ENCODE measurements at regions not wholly inside any gene's neighbourhood (a gene's known extent, or its start where the extent isn't known, plus 50 kb on each side); places are given as distances from the start of the nearest gene placed in this dataset.

DNA sequence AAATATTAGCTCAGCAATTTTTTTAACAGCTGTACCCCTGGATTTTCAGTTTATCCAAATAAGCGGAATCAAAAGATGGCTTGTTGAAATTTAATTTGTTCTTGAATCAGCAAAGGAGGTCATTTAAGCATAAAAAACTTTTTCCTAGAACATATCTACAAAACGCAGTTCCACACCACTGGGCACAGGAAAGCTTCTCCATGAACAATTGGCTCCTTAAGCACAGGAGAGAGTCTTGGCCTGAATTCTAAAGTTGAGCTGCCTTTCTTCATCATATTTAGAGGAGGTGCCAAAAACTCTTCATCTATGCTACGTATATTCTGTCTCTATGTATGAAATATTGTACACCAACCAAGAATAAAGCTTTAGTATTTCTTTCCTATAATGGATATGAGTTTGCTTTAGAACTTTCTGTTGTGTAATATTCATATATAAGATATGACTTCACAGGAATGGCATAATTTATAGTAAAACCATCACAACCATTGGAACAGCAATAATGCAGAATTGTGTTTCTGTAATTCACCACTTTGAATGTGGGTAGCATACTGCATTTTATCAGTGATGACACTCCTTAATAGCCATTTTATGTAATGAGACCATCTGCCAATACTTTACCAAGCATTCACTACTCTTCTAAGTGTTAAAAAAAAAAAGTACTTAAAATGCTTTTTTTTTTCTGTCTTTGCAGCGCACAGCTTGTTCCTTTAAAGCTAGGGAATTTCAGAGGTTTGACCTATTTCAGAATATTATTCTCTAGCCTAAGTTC is 263.7 kb downstream of the SLITRK6 start:
- intact Hi-C loops (cut with DNase I), result no loop called here

DNA sequence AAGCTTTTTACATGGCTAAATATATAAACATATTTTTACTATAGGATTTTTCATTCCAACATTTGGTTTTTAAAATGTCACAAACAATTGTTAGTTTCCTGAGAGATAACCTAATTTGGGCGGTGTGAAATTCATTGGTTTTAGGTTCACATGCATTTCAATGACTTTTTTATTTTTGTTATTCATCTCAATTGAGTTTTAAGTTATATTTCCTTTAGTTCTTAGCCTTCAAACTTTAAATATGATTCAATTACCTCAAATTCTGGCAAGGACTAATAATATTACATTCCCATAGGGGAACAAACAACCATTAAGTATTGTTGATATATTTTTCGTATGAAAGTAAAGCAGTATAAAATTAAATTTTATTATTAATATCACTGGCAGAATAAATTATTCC is 265.3 kb downstream of the SLITRK6 start:
- intact Hi-C loops (cut with DNase I), result no loop called here
- Histone ChIP-seq H3K9me3 (no peaks in the 10 kb centered on the region), H3K4me3 (no peak overlapping the region), H3K4me1 (no peaks in the 10 kb centered on the region), H3K27me3 (ENCODE audit: low read depth) (no peaks in the 10 kb centered on the region), H3K27ac (no peak overlapping the region), H3K36me3 (no peaks in the 10 kb centered on the region)
- ATAC-seq (no peak), DNase-seq (no peak)
- TF ChIP-seq, protein P1, sequence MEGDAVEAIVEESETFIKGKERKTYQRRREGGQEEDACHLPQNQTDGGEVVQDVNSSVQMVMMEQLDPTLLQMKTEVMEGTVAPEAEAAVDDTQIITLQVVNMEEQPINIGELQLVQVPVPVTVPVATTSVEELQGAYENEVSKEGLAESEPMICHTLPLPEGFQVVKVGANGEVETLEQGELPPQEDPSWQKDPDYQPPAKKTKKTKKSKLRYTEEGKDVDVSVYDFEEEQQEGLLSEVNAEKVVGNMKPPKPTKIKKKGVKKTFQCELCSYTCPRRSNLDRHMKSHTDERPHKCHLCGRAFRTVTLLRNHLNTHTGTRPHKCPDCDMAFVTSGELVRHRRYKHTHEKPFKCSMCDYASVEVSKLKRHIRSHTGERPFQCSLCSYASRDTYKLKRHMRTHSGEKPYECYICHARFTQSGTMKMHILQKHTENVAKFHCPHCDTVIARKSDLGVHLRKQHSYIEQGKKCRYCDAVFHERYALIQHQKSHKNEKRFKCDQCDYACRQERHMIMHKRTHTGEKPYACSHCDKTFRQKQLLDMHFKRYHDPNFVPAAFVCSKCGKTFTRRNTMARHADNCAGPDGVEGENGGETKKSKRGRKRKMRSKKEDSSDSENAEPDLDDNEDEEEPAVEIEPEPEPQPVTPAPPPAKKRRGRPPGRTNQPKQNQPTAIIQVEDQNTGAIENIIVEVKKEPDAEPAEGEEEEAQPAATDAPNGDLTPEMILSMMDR (IDR thresholded peaks at IDR 0.05), result no peak

More for the DNA sequence above, 263.7 kb downstream of the SLITRK6 start:
- no peaks in the 10 kb centered on the region for H3K9me3 ChIP-seq
- no peak overlapping the region for H3K4me3 ChIP-seq
- DNase-seq, result no peak
- TF ChIP-seq, protein P1 (IDR thresholded peaks at IDR 0.05), result no peak
- H3K36me3 ChIP-seq, result no peaks in the 10 kb centered on the region
- no peaks in the 10 kb centered on the region for H3K27me3 ChIP-seq (ENCODE audit: low read depth)
- H3K4me1 ChIP-seq, result no peaks in the 10 kb centered on the region
- no peak for ATAC-seq
- H3K27ac ChIP-seq, result no peak overlapping the region

DNA sequence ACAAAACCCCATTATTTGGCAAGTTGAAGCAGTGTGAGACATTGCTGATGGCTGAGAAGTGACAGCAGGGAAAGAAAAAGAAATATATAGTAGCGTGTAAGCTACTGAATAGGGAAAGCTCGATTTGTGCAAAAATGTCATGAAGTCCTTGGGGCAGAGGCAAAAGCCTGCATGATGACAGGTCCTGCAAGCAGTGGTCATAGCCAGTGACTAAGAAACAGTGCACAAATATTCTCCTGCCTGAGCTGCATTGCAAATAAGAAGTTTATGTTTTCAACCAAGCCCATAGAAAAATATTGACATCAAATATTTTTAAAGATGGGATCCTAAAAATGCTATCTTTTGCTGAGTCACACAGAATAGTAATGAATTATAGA is 270.0 kb downstream of the SLITRK6 start:
- intact Hi-C loops (cut with DNase I), result no loop called here
- no peaks in the 10 kb centered on the region for H3K27me3 ChIP-seq (ENCODE audit: low read depth)
- DNase-seq (no peak), ATAC-seq (no peak)
- H3K4me3 ChIP-seq, result no peak overlapping the region
- H3K27ac ChIP-seq, result no peak overlapping the region
- no peaks in the 10 kb centered on the region for H3K4me1 ChIP-seq
- no peaks in the 10 kb centered on the region for H3K9me3 ChIP-seq
- TF ChIP-seq, protein P1 (IDR thresholded peaks at IDR 0.05), result no peak
- H3K36me3 ChIP-seq, result no peaks in the 10 kb centered on the region

DNA sequence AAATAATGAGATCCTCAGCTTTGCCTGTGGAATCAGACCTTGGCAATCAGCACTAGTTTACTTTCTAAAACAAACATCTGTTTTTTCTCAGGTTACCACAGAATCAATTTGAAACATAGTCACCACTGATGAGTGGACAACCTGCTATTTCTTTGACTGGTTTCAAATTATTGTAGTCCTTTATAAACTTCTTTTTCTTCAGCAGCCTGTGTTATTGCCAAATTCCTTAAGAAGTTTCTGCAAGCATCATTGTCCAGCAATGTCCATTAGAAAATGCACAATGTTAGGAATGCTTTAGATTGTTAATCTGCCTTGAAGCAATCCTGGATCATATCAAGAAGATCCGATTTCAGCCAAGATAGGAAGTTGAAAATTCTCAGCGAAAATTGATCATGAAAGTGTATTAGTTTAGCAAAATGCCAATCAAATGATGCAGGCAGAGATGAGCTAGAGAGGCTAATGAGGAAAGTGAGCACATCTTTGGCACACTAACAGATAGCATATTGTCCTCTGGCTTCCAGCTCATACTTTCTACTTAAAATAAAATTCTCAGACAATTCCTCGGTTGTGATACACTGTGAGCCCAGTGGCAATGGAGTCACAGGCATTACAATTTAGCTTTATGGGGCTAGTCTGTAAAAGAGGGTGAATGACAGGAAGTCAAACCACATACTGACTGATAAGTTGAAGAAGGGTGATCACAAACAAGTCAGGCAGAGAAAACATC is 270.6 kb downstream of the SLITRK6 start:
- intact Hi-C loops (cut with DNase I), result no loop called here
- H3K4me1 ChIP-seq, result no peaks in the 10 kb centered on the region
- ATAC-seq (no peak), DNase-seq (no peak)
- TF ChIP-seq, protein P1 (IDR thresholded peaks at IDR 0.05), result no peak
- H3K27me3 ChIP-seq (ENCODE audit: low read depth), result no peaks in the 10 kb centered on the region
- no peak overlapping the region for H3K4me3 ChIP-seq
- no peaks in the 10 kb centered on the region for H3K36me3 ChIP-seq
- no peak overlapping the region for H3K27ac ChIP-seq
- H3K9me3 ChIP-seq, result no peaks in the 10 kb centered on the region

DNA sequence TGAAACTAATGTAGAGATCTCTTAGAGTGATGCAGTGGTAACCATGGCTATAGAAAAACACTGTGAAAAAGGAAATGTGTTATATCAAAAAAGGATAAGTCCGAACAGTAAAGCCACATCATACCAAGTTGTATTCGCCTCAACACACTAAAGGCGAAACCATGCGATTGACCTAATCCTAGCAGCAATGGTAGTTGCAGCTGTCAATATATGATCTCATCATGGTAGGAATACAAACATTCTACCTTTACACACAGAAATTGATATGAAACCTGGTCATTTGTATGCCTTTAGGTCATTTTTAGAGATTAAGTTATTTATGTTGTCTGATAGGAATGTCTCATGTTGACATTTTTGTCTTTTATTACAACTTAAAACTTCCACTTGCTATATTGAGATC is 271.9 kb downstream of the SLITRK6 start:
- no peak overlapping the region for H3K27ac ChIP-seq
- ATAC-seq (no peak), DNase-seq (no peak)
- intact Hi-C loops (cut with DNase I), result no loop called here
- no peaks in the 10 kb centered on the region for H3K27me3 ChIP-seq (ENCODE audit: low read depth)
- H3K9me3 ChIP-seq, result no peaks in the 10 kb centered on the region
- H3K4me3 ChIP-seq, result no peak overlapping the region
- H3K36me3 ChIP-seq, result no peaks in the 10 kb centered on the region
- no peaks in the 10 kb centered on the region for H3K4me1 ChIP-seq
- TF ChIP-seq, protein P1 (IDR thresholded peaks at IDR 0.05), result no peak
